ENCODE measurements at regions not wholly inside any gene's neighbourhood (a gene's known extent, or its start where the extent isn't known, plus 50 kb on each side); places are given as distances from the start of the nearest gene placed in this dataset.

GRCh38 chr5:142432961-142433360 is 108.1 kb upstream of the SPRY4 start:
- no peak for ATAC-seq
- TF ChIP-seq ZBTB42 (CRISPR knock-in tag; IDR thresholded peaks at IDR 0.05) (no peak), ATM (IDR thresholded peaks at IDR 0.05; ENCODE audit: borderline replicate concordance) (no peak), ZNF3 (CRISPR knock-in tag; IDR thresholded peaks at IDR 0.05) (no peak), ZNF703 (CRISPR knock-in tag; IDR thresholded peaks at IDR 0.05; ENCODE audit: borderline replicate concordance) (no peak), ZNF572 (CRISPR knock-in tag; IDR thresholded peaks at IDR 0.05) (no peak), MIER3 (CRISPR knock-in tag; IDR thresholded peaks at IDR 0.05; ENCODE audit: borderline replicate concordance) (no peak), ZBTB49 (CRISPR knock-in tag; IDR thresholded peaks at IDR 0.05; ENCODE audit: borderline replicate concordance) (no peak), ZNF280D (CRISPR knock-in tag; IDR thresholded peaks at IDR 0.05) (no peak), ZBTB14 (CRISPR knock-in tag; IDR thresholded peaks at IDR 0.05) (no peak), ZNF143 (CRISPR knock-in tag; IDR thresholded peaks at IDR 0.05) (no peak), MAX (IDR thresholded peaks at IDR 0.05) (no peak), ZBTB37 (CRISPR knock-in tag; IDR thresholded peaks at IDR 0.05) (no peak)
- FAIRE-seq: no peak
- CTCF ChIA-PET (ENCODE audit: low intra/inter-chr PET ratio, low total read pairs): no interaction called here
- WGBS (ENCODE audit: low lambda C conversion rate): 79% methylated on average over 2 of the region's 2 CpGs
- Histone ChIP-seq H3K4me1 (ENCODE audit: insufficient read depth, low read length) (peaks cover 42% of the 10 kb centered on the region), H3K9ac (ENCODE audit: insufficient read depth, low read depth, low read length) (no peak overlapping the region), H3K27ac (ENCODE audit: extremely low read length, insufficient read depth, low read length) (no peak overlapping the region), H4K20me1 (ENCODE audit: insufficient read depth, low read length) (no peaks in the 10 kb centered on the region), H3K27me3 (ENCODE audit: control insufficient read depth in 1 of 2, insufficient read depth in 2 of 2, low read length in 2 of 2) (no peaks in the 10 kb centered on the region), H3K9me3 (ENCODE audit: low read length) (no peaks in the 10 kb centered on the region), H3K79me2 (ENCODE audit: insufficient read depth, low read length) (no peaks in the 10 kb centered on the region), H3K36me3 (replicated peaks in 1 of 2; ENCODE audit: control insufficient read depth in 1 of 2, insufficient read depth in 2 of 2, low read length in 2 of 2) (no peaks in the 10 kb centered on the region; a peak in 2 of 5 replicates), H3K4me2 (ENCODE audit: low read depth, low read length) (no peak overlapping the region), H2AFZ (ENCODE audit: low read length) (no peak overlapping the region), H3K4me3 (replicated peaks in 1 of 3; ENCODE audit: insufficient read depth in 1 of 3, low read depth in 2 of 3, low read length in 3 of 3) (no peak overlapping the region)
- DNase-seq (ENCODE audit: low spot score): no peak
- BruUV-seq (replicated peaks): no TSS peak
- intact Hi-C loops (cut with micrococcal nuclease; ENCODE audit: unreplicated experiment): no loop called here
- POLR2A ChIA-PET: no interaction called here
- in situ Hi-C loops (cut with HindIII; ENCODE audit: extremely low pct_ligation_motif_present, low pct_unique_long_range_greater_than_20kb): no loop called here
